Urinary bladder (tissue), 3 donors: ENCODE measurements at regions not wholly inside any gene's neighbourhood (a gene's known extent, or its start where the extent isn't known, plus 50 kb on each side); places are given as distances from the start of the nearest gene placed in this dataset.

Source experiments
- DNase-seq: peaks from one replicate; pipeline ENCODE4 v3.0.0-alpha.2; 2015; ENCODE audit errors: extremely low spot score
- H3K27ac ChIP-seq: one replicate; pipeline ENCODE4 v1.5.1; 2013; ENCODE audit warnings: low read depth, mild to moderate bottlenecking, moderate library complexity
- H3K36me3 ChIP-seq: one replicate; pipeline ENCODE4 v1.6.1; 2013; ENCODE audit warnings: mild to moderate bottlenecking, moderate library complexity; ENCODE audit not compliant: insufficient read depth
- H3K4me1 ChIP-seq: one replicate; pipeline ENCODE4 v1.6.1; 2013; ENCODE audit warnings: mild to moderate bottlenecking, moderate library complexity; ENCODE audit not compliant: insufficient read depth
- H3K4me3 ChIP-seq: one replicate; pipeline ENCODE4 v1.5.1; 2013; ENCODE audit warnings: low read depth, low read length
- WGBS: extraction: QIAGEN DNeasy Blood & Tissue Kit; methylation state at CpG from one replicate; pipeline ENCODE4 v1.1.7; 2013; 5-methylcytosine and 5-hydroxymethylcytosine counted together
- donor health status: healthy with polysubstance abuse.
- donor health status: healthy.

- no peaks in the 10 kb centered on the region for H3K36me3 ChIP-seq
- no peak overlapping the region for H3K27ac ChIP-seq
- WGBS, result 73% methylated on average over 3 of the region's 3 CpGs
- no peak for DNase-seq
- H3K4me1 ChIP-seq, result no peaks in the 10 kb centered on the region
- H3K4me3 ChIP-seq, result no peak overlapping the region
These were observed 205.0 kb upstream of the BTBD3 start for GRCh38 chr20:11712639-11713160.

- Histone ChIP-seq H3K27ac (no peak overlapping the region), H3K36me3 (no peaks in the 10 kb centered on the region), H3K4me3 (no peak overlapping the region), H3K4me1 (no peaks in the 10 kb centered on the region)
- WGBS, result 23% methylated on average over 2 of the region's 2 CpGs
- no peak for DNase-seq
These were observed 202.8 kb upstream of the BTBD3 start for GRCh38 chr20:11714886-11715285.

GRCh38 chr20:11716239-11716944 lies 201.3 kb upstream of the BTBD3 start:
- Histone ChIP-seq H3K4me3 (no peak overlapping the region), H3K27ac (no peak overlapping the region), H3K36me3 (no peaks in the 10 kb centered on the region), H3K4me1 (no peaks in the 10 kb centered on the region)
- DNase-seq, result no peak
- 56% methylated on average over 4 of the region's 4 CpGs for WGBS

GRCh38 chr20:11716945-11717248 lies 200.8 kb upstream of the BTBD3 start:
- no peaks in the 10 kb centered on the region for H3K36me3 ChIP-seq
- no peaks in the 10 kb centered on the region for H3K4me1 ChIP-seq
- DNase-seq, result no peak
- H3K27ac ChIP-seq, result no peak overlapping the region
- WGBS, result 98% methylated on average over 1 of the region's 1 CpG
- no peak overlapping the region for H3K4me3 ChIP-seq

GRCh38 chr20:11717562-11717961 lies 200.1 kb upstream of the BTBD3 start:
- WGBS, result 93% methylated on average over 3 of the region's 3 CpGs
- DNase-seq, result no peak
- H3K4me3 ChIP-seq, result no peak overlapping the region
- no peaks in the 10 kb centered on the region for H3K4me1 ChIP-seq
- no peaks in the 10 kb centered on the region for H3K36me3 ChIP-seq
- H3K27ac ChIP-seq, result no peak overlapping the region

GRCh38 chr20:11718474-11719094 lies 199.1 kb upstream of the BTBD3 start:
- no peak overlapping the region for H3K27ac ChIP-seq
- no peak for DNase-seq
- no peaks in the 10 kb centered on the region for H3K4me1 ChIP-seq
- no peak overlapping the region for H3K4me3 ChIP-seq
- H3K36me3 ChIP-seq, result no peaks in the 10 kb centered on the region
- 90% methylated on average over 1 of the region's 1 CpG for WGBS

GRCh38 chr20:11719153-11719552 lies 198.5 kb upstream of the BTBD3 start:
- Histone ChIP-seq H3K4me3 (no peak overlapping the region), H3K36me3 (no peaks in the 10 kb centered on the region), H3K27ac (no peak overlapping the region), H3K4me1 (no peaks in the 10 kb centered on the region)
- 75% methylated on average over 4 of the region's 4 CpGs for WGBS
- no peak for DNase-seq

GRCh38 chr20:11721411-11721810 lies 196.3 kb upstream of the BTBD3 start:
- Histone ChIP-seq H3K27ac (no peak overlapping the region), H3K4me1 (no peaks in the 10 kb centered on the region), H3K4me3 (no peak overlapping the region), H3K36me3 (no peaks in the 10 kb centered on the region)
- no peak for DNase-seq
- 81% methylated on average over 2 of the region's 2 CpGs for WGBS

GRCh38 chr20:11724097-11724496 lies 193.6 kb upstream of the BTBD3 start:
- no peak for DNase-seq
- Histone ChIP-seq H3K36me3 (no peaks in the 10 kb centered on the region), H3K27ac (no peak overlapping the region), H3K4me1 (no peaks in the 10 kb centered on the region), H3K4me3 (no peak overlapping the region)
- 38% methylated on average over 3 of the region's 3 CpGs for WGBS

GRCh38 chr20:11726026-11726425 lies 191.7 kb upstream of the BTBD3 start:
- WGBS, result 50% methylated on average over 3 of the region's 3 CpGs
- DNase-seq, result no peak

GRCh38 chr20:11727708-11728107 lies 190.0 kb upstream of the BTBD3 start:
- Histone ChIP-seq H3K4me1 (no peaks in the 10 kb centered on the region), H3K36me3 (no peaks in the 10 kb centered on the region), H3K4me3 (no peak overlapping the region), H3K27ac (no peak overlapping the region)
- no peak for DNase-seq
- 69% methylated on average over 1 of the region's 1 CpG for WGBS

More at GRCh38 chr20:11726026-11726425, 191.7 kb upstream of the BTBD3 start:
- Histone ChIP-seq H3K4me3 (no peak overlapping the region), H3K27ac (no peak overlapping the region), H3K36me3 (no peaks in the 10 kb centered on the region), H3K4me1 (no peaks in the 10 kb centered on the region)

GRCh38 chr20:11728937-11729336 lies 188.8 kb upstream of the BTBD3 start:
- DNase-seq, result no peak
- no peak overlapping the region for H3K27ac ChIP-seq
- H3K4me3 ChIP-seq, result no peak overlapping the region
- no peaks in the 10 kb centered on the region for H3K4me1 ChIP-seq
- H3K36me3 ChIP-seq, result no peaks in the 10 kb centered on the region
- 84% methylated on average over 2 of the region's 2 CpGs for WGBS

- Histone ChIP-seq H3K27ac (no peak overlapping the region), H3K4me1 (no peaks in the 10 kb centered on the region), H3K36me3 (no peaks in the 10 kb centered on the region), H3K4me3 (no peak overlapping the region)
- 92% methylated on average over 1 of the region's 1 CpG for WGBS
- no peak for DNase-seq
These were observed 187.9 kb upstream of the BTBD3 start for GRCh38 chr20:11729806-11730205.

- Histone ChIP-seq H3K4me3 (no peak overlapping the region), H3K27ac (no peak overlapping the region), H3K36me3 (no peaks in the 10 kb centered on the region), H3K4me1 (no peaks in the 10 kb centered on the region)
- WGBS, result 67% methylated on average over 1 of the region's 1 CpG
- DNase-seq, result no peak
These were observed 183.3 kb upstream of the BTBD3 start for GRCh38 chr20:11734431-11734830.
